GM12878 (cell line): ENCODE measurements at regions not wholly inside any gene's neighbourhood (a gene's known extent, or its start where the extent isn't known, plus 50 kb on each side); places are given as distances from the start of the nearest gene placed in this dataset.

Experiments
- ATAC-seq: fragments of 200-7000 bp; cut with Tn5 transposase; 3 replicates; pipeline ENCODE4 v1.9.1; 2020; ENCODE audit warnings: mild to moderate bottlenecking, moderate library complexity
- BruUV-seq: library from RNA; stranded (reverse); fragments of 400-500 nt; replicated peaks from 2 replicates; lab custom pipeline; 2021; lab: Mats Ljungman, UMichigan
- CTCF ChIA-PET: fragments of 300-600 bp; sonication (Branson Sonifier 250); formaldehyde crosslinking; extraction: SDS; loops from one replicate; lab custom pipeline; 2021; ENCODE audit warnings: inconsistent platforms; lab: Yijun Ruan, JAX
- POLR2A ChIA-PET: fragments of 350-600 bp; formaldehyde crosslinking; extraction: SDS; loops from one replicate; lab custom pipeline; 2021; ENCODE audit warnings: inconsistent platforms; lab: Charles Lee
- RAD21 ChIA-PET: fragments of 300-600 bp; sonication (Branson Sonifier 250); formaldehyde crosslinking; loops from one replicate; lab custom pipeline; 2023; ENCODE audit warnings: antibody characterized with exemption; ENCODE audit not compliant: unreplicated experiment; lab: Charles Lee
- SMC1A ChIA-PET: fragments of 300-600 bp; sonication (Branson Sonifier 250); formaldehyde crosslinking; loops from one replicate; lab custom pipeline; 2023; ENCODE audit not compliant: unreplicated experiment, uncharacterized antibody; lab: Charles Lee
- DNase-seq: peaks from one replicate; pipeline ENCODE4 v3.0.0-alpha.2; 2011; ENCODE audit warnings: low read depth, low spot score
- FAIRE-seq: peaks from 3 replicates; lab custom pipeline; 2011; peaks lifted over from hg19 to GRCh38; lab: Jason Lieb, UNC
- H2AFZ ChIP-seq: 2 replicates; pipeline ENCODE4 v1.6.0; 2011; ENCODE audit warnings: low read depth, low read length, control low read depth; ENCODE audit not compliant: control insufficient read depth
- H3K27ac ChIP-seq: 2 replicates; pipeline ENCODE4 v1.5.1; 2011; ENCODE audit warnings: control low read depth; ENCODE audit not compliant: control insufficient read depth, insufficient read depth
- H3K27me3 ChIP-seq, 2 experiments: replicated peaks in 1 of 2; 2 replicates each; pipeline versions ENCODE4 v1.6.0 to v1.6.1; 2011; ENCODE audit warnings: low read length in 1 of 2; ENCODE audit not compliant: control insufficient read depth in 2 of 2, insufficient read depth in 2 of 2
- H3K36me3 ChIP-seq, 2 experiments: 2 replicates each; pipeline ENCODE4 v1.5.1; 2011; ENCODE audit warnings: low read length in 1 of 2; ENCODE audit not compliant: control insufficient read depth in 2 of 2, insufficient read depth in 2 of 2
- H3K4me1 ChIP-seq: 2 replicates; pipeline ENCODE4 v1.6.1; 2011; ENCODE audit warnings: mild to moderate bottlenecking, low read length, moderate library complexity, mixed read lengths; ENCODE audit not compliant: control insufficient read depth, insufficient read depth
- H3K4me2 ChIP-seq: 2 replicates; pipeline ENCODE4 v1.6.0; 2011; ENCODE audit warnings: control low read depth; ENCODE audit not compliant: control insufficient read depth, insufficient read depth
- H3K4me3 ChIP-seq: fragments of 200-600 bp; sonication (generic); 2 replicates; pipeline ENCODE4 v1.5.1; 2016
- H3K79me2 ChIP-seq: 2 replicates; pipeline ENCODE4 v1.6.0; 2011; ENCODE audit warnings: low read length; ENCODE audit not compliant: control insufficient read depth, insufficient read depth
- H3K9ac ChIP-seq: 2 replicates; pipeline ENCODE4 v1.8.0; 2011; ENCODE audit warnings: low read length, control low read depth, mixed read lengths; ENCODE audit not compliant: control insufficient read depth, insufficient read depth
- H3K9me3 ChIP-seq: replicated peaks from 3 replicates; pipeline ENCODE4 v1.5.1; 2011; ENCODE audit warnings: mild to moderate bottlenecking, low read length; ENCODE audit not compliant: control insufficient read depth, insufficient read depth
- H4K20me1 ChIP-seq: 2 replicates; pipeline ENCODE4 v1.6.0; 2011; ENCODE audit not compliant: control insufficient read depth, insufficient read depth
- HDGF ChIP-seq: fragments of 450-650 bp; IDR thresholded peaks from 2 replicates; pipeline ENCODE4 v1.6.1; 2016; ENCODE audit warnings: antibody characterized with exemption
- MYC ChIP-seq: IDR thresholded peaks from 2 replicates; pipeline ENCODE4 v1.6.1; 2011; ENCODE audit warnings: mild to moderate bottlenecking, low read length, moderate library complexity, inconsistent platforms; ENCODE audit not compliant: insufficient read depth, insufficient replicate concordance, insufficient read length, severe bottlenecking
- NFYB ChIP-seq: IDR thresholded peaks from 2 replicates; pipeline ENCODE4 v1.6.1; 2011; ENCODE audit warnings: low read depth, mild to moderate bottlenecking, low read length, improper control_type of control experiment, moderate library complexity; ENCODE audit not compliant: insufficient read depth
- PML ChIP-seq: IDR thresholded peaks from 2 replicates; pipeline ENCODE4 v1.6.1; 2012; ENCODE audit warnings: low read length, inconsistent platforms
- POU2F2 ChIP-seq: IDR thresholded peaks from 3 replicates; pipeline ENCODE4 v1.6.1; 2011; ENCODE audit warnings: low read depth, mild to moderate bottlenecking, low read length, borderline replicate concordance
- RELA ChIP-seq: fragments of 450-650 bp; IDR thresholded peaks from 2 replicates; pipeline ENCODE4 v1.8.0; 2014; ENCODE audit warnings: borderline replicate concordance; ENCODE audit not compliant: partially characterized antibody
- WGBS: methylation state at CpG from one replicate; pipeline ENCODE4 v1.1.6; 2016; ENCODE audit warnings: low lambda C conversion rate; ENCODE audit not compliant: insufficient replicate concordance, insufficient coverage; ENCODE audit errors: missing lambda C conversion rate; 5-methylcytosine and 5-hydroxymethylcytosine counted together
- in situ Hi-C: fragments of 300-500 bp; cut with MboI; formaldehyde crosslinking; loops from 9 replicates; pipeline ENCODE4 v1.14.3; 2018; ENCODE audit warnings: mixed read lengths
- intact Hi-C: fragments of 100-400 bp; cut with micrococcal nuclease; formaldehyde crosslinking; loops from one replicate; pipeline ENCODE4 v1.14.2; 2022; ENCODE audit not compliant: unreplicated experiment
- TF ChIP-seq, protein P1 (sequence below): IDR thresholded peaks from 2 replicates; pipeline ENCODE4 v1.6.1; 2012; ENCODE audit warnings: low read depth, low read length, improper control_type of control experiment
- TF ChIP-seq, protein P2 (sequence below): fragments of 450-650 bp; IDR thresholded peaks from 2 replicates; pipeline ENCODE4 v1.6.1; 2017; ENCODE audit warnings: antibody characterized with exemption, mild to moderate bottlenecking, moderate library complexity
- TF ChIP-seq, protein P3 (sequence below): fragments of 450-650 bp; IDR thresholded peaks from 2 replicates; pipeline ENCODE4 v1.6.1; 2017; ENCODE audit warnings: mild to moderate bottlenecking, moderate library complexity

DNA sequence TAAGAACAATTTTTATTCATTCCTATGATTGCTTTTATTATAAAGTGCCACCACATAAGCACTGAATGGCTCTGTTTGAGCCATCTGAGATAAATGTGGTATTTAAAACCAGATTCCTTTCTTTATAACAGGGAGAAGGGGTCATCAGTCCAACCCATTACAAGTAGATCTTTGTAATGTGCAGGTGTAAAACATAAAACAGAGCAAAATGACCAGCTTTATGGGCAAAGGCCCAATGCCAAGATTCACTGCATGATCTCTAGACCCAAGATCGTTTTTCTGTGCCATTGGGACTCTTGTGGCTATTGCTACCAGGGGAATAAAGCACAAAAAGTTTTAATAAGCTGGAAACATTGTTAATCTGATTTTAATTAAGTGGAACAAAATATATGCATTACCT lies 469.9 kb downstream of the PRR16 start (continued):
- TF ChIP-seq, protein P1, sequence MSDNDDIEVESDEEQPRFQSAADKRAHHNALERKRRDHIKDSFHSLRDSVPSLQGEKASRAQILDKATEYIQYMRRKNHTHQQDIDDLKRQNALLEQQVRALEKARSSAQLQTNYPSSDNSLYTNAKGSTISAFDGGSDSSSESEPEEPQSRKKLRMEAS, result no peak
- no peak for TF ChIP-seq HDGF
- no peak for TF ChIP-seq POU2F2

DNA sequence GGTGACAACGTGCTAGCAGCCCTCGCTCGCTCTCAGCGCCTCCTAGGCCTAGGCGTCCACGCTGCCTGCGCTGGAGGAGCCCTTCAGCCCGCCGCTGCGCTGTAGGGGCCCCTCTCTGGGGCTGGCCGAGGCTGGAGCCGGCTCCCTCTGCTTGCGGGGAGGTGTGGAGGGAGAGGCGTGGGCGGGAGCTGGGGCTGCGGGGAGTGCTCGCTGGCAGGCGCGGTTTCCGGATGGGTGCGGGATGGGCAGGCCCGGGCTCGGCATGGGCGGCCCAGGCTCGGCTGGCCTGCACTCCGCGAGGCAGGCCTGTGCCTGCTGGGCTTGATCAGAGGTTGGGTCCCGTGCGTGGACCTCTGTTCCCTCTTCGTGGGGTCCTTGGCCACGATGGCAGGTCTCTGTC lies 472.6 kb downstream of the PRR16 start:
- Histone ChIP-seq H3K27me3 (no peaks in the 10 kb centered on the region), H3K4me3 (no peak overlapping the region), H3K9ac (no peak overlapping the region), H3K4me1 (no peaks in the 10 kb centered on the region), H3K79me2 (no peaks in the 10 kb centered on the region), H3K27ac (no peak overlapping the region), H4K20me1 (no peaks in the 10 kb centered on the region)
- WGBS, result 45% methylated on average over 23 of the region's 31 CpGs
- in situ Hi-C loops (no loop called here), intact Hi-C loops (no loop called here)
- ChIA-PET POLR2A (no interaction called here), SMC1A (no interaction called here), RAD21 (no interaction called here), CTCF (no interaction called here)
- FAIRE-seq (no peak), ATAC-seq (no peak), DNase-seq (no peak)
- TF ChIP-seq RELA, result no peak
- TF ChIP-seq PML, result no peak
- TF ChIP-seq NFYB, result no peak
- TF ChIP-seq, protein P2, sequence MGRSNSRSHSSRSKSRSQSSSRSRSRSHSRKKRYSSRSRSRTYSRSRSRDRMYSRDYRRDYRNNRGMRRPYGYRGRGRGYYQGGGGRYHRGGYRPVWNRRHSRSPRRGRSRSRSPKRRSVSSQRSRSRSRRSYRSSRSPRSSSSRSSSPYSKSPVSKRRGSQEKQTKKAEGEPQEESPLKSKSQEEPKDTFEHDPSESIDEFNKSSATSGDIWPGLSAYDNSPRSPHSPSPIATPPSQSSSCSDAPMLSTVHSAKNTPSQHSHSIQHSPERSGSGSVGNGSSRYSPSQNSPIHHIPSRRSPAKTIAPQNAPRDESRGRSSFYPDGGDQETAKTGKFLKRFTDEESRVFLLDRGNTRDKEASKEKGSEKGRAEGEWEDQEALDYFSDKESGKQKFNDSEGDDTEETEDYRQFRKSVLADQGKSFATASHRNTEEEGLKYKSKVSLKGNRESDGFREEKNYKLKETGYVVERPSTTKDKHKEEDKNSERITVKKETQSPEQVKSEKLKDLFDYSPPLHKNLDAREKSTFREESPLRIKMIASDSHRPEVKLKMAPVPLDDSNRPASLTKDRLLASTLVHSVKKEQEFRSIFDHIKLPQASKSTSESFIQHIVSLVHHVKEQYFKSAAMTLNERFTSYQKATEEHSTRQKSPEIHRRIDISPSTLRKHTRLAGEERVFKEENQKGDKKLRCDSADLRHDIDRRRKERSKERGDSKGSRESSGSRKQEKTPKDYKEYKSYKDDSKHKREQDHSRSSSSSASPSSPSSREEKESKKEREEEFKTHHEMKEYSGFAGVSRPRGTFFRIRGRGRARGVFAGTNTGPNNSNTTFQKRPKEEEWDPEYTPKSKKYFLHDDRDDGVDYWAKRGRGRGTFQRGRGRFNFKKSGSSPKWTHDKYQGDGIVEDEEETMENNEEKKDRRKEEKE, result no peak
- no peak for TF ChIP-seq MYC
- TF ChIP-seq, protein P3, sequence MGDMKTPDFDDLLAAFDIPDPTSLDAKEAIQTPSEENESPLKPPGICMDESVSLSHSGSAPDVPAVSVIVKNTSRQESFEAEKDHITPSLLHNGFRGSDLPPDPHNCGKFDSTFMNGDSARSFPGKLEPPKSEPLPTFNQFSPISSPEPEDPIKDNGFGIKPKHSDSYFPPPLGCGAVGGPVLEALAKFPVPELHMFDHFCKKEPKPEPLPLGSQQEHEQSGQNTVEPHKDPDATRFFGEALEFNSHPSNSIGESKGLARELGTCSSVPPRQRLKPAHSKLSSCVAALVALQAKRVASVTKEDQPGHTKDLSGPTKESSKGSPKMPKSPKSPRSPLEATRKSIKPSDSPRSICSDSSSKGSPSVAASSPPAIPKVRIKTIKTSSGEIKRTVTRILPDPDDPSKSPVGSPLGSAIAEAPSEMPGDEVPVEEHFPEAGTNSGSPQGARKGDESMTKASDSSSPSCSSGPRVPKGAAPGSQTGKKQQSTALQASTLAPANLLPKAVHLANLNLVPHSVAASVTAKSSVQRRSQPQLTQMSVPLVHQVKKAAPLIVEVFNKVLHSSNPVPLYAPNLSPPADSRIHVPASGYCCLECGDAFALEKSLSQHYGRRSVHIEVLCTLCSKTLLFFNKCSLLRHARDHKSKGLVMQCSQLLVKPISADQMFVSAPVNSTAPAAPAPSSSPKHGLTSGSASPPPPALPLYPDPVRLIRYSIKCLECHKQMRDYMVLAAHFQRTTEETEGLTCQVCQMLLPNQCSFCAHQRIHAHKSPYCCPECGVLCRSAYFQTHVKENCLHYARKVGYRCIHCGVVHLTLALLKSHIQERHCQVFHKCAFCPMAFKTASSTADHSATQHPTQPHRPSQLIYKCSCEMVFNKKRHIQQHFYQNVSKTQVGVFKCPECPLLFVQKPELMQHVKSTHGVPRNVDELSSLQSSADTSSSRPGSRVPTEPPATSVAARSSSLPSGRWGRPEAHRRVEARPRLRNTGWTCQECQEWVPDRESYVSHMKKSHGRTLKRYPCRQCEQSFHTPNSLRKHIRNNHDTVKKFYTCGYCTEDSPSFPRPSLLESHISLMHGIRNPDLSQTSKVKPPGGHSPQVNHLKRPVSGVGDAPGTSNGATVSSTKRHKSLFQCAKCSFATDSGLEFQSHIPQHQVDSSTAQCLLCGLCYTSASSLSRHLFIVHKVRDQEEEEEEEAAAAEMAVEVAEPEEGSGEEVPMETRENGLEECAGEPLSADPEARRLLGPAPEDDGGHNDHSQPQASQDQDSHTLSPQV, result no peak
- TF ChIP-seq, all 136 proteins: peak for 0
- Histone ChIP-seq H3K36me3 (no peaks in the 10 kb centered on the region), H3K9me3 (no peaks in the 10 kb centered on the region), H2AFZ (no peak overlapping the region), H3K4me2 (no peak overlapping the region)
- no TSS peak for BruUV-seq
